ENCODE measurements at regions not wholly inside any gene's neighbourhood (a gene's known extent, or its start where the extent isn't known, plus 50 kb on each side); places are given as distances from the start of the nearest gene placed in this dataset.

- peaks cover 28% of the 10 kb centered on the region for H3K4me1 Mint-ChIP-seq
- no peak for TF ChIP-seq ELF4 (CRISPR knock-in tag; IDR thresholded peaks at IDR 0.05; ENCODE audit: low read depth)
- TF ChIP-seq E2F4 (CRISPR knock-in tag; IDR thresholded peaks at IDR 0.05; ENCODE audit: borderline replicate concordance, low read depth) = no peak
- TF ChIP-seq MLX (CRISPR knock-in tag; IDR thresholded peaks at IDR 0.05) = no peak
- TF ChIP-seq ZNF317 (CRISPR knock-in tag; IDR thresholded peaks at IDR 0.05; ENCODE audit: borderline replicate concordance, low read depth) = no peak
- TF ChIP-seq ATF6 (CRISPR knock-in tag; IDR thresholded peaks at IDR 0.05) = no peak
- TF ChIP-seq IRF1 (CRISPR knock-in tag; IDR thresholded peaks at IDR 0.05) = no peak
- no peak for TF ChIP-seq STAT6 (CRISPR knock-in tag; conservative IDR thresholded peaks at IDR 0.05; ENCODE audit: low read depth)
- TF ChIP-seq ZNF138 (CRISPR knock-in tag; conservative IDR thresholded peaks at IDR 0.05) = no peak
- TF ChIP-seq ATF2 (CRISPR knock-in tag; IDR thresholded peaks at IDR 0.05; ENCODE audit: borderline replicate concordance, low read depth) = no peak
- TF ChIP-seq KAT7 (CRISPR knock-in tag; IDR thresholded peaks at IDR 0.05; ENCODE audit: borderline replicate concordance) = no peak
- TF ChIP-seq OVOL2 (CRISPR knock-in tag; IDR thresholded peaks at IDR 0.05; ENCODE audit: borderline replicate concordance) = no peak
- TF ChIP-seq CDX4 (CRISPR knock-in tag; IDR thresholded peaks at IDR 0.05; ENCODE audit: borderline replicate concordance) = no peak
- TF ChIP-seq AFF4 (CRISPR knock-in tag; IDR thresholded peaks at IDR 0.05; ENCODE audit: borderline replicate concordance) = no peak
- POLR2A ChIA-PET = no interaction called here
- no peak for DNase-seq (ENCODE audit: low spot score)
- peak; percentile 94 for ATAC-seq
- no peak overlapping the region for H3K4me3 Mint-ChIP-seq
- CTCF ChIA-PET = interaction anchor here (0.9 kb wide), 1 partner anchor 10 kb away, joined by 3 read pairs; no protein-coding TSS in a partner anchor
- H3K27me3 Mint-ChIP-seq (ENCODE audit: low read depth) = no peaks in the 10 kb centered on the region
- H3K9me3 Mint-ChIP-seq = peaks cover under 1% of the 10 kb centered on the region; the same call in 1 of the 2 replicates
- peak overlapping the region; percentile 45 for H3K27ac Mint-ChIP-seq
- peaks cover under 1% of the 10 kb centered on the region; the same call in 1 of the 2 replicates for H3K36me3 Mint-ChIP-seq
Observed at GRCh38 chr13:54637366-54637765, 1608.8 kb downstream of the OLFM4 start.
